Upper lobe of left lung (tissue), 4 donors: ENCODE measurements at regions not wholly inside any gene's neighbourhood (a gene's known extent, or its start where the extent isn't known, plus 50 kb on each side); places are given as distances from the start of the nearest gene placed in this dataset.

Source experiments
- CTCF ChIP-seq, 6 experiments: fragments of 450-650 bp in 4 of 6; fragments of 200-600 bp in 2 of 6; sonication (generic) in 2 of 6; IDR thresholded peaks; one replicate each; pipeline ENCODE4 v1.5.1; 2016 to 2019; ENCODE audit warnings: antibody characterized with exemption in 6 of 6
- POLR2AphosphoS5 ChIP-seq, 2 donors: sonication (generic); formaldehyde crosslinking; IDR thresholded peaks; one replicate each; pipeline ENCODE4 v1.5.1; 2017; ENCODE audit warnings: antibody characterized with exemption in 2 of 2

- TF ChIP-seq CTCF (IDR thresholded peaks at IDR 0.05) (peak in 4 of 6 experiments; percentile 8 to 45 (median 36)), POLR2AphosphoS5 (IDR thresholded peaks at IDR 0.05) (no peak)
These were observed 689.7 kb downstream of the TBC1D22A start for GRCh38 chr22:47452184-47452583.
